HUDEP-2 (cell line): ENCODE measurements at regions not wholly inside any gene's neighbourhood (a gene's known extent, or its start where the extent isn't known, plus 50 kb on each side); places are given as distances from the start of the nearest gene placed in this dataset.
"Not testable (repeated sequence)": the region's sequence is repeated elsewhere in the genome, so short reads cannot be mapped to it uniquely, and the experiment has no call there.

Source experiments
- DNase-seq, 76 experiments: peaks; one replicate each; lab custom pipeline; 2025; ENCODE audit not compliant: unreplicated experiment in 76 of 76; lab: John Stamatoyannopoulos, UW

DNA sequence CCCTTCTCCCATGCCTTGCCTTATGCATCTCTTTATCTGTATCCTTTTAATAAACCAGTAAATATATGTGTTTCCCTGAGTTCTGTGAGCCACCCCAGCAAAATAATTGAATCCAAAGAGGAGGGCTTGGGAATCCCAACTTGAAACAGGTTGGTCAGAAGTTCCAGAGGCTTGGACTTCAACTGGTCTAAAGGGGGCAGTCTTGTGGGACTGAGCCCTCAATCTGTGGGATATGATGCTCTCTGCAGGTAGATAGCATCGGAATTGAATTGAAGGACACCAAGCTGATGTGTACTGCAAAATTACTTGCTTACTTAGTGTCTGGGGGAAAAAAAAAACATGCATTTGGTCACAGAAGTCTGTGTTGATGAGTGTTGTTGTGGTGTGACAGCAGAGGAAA is 1033.5 kb upstream of the TMEFF2 start:
- no peak for DNase-seq

DNA sequence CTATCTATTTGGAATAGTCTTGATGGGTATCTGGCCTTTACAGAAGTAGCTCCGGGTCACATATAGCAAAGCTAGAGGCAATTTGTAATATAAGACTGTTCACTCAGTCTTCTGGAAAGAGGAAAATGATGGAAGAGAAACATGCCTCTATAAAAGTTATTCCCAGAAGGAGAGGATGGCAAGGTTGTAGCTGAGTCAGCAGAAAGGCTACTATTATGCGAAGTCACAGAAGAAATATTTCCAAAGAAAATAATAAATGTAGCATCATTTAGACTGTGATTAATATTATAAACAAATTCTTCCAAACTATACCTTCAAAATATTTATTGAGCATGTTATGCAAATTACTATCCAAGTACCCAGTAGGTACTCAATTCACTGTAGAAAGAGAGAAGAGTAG is 1027.7 kb upstream of the TMEFF2 start:
- no peak for DNase-seq

DNA sequence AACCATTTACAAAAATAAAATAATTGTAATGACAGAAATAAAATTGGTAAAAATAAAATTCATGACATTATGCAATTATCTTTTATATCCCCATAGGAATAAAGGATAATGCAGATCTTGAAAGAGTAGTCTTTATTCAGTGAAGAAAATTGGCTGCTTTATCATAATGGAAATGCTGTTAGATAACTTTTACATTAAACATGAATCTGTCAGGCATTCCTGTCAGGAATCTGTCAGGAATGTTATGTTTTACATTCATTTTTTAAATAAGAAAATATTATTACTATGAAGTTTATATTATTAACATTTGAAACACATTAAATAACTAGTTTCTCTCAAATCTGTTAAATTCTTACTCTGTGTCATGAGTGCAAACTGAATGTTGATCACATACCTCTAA is 1024.7 kb upstream of the TMEFF2 start:
- no peak for DNase-seq

DNA sequence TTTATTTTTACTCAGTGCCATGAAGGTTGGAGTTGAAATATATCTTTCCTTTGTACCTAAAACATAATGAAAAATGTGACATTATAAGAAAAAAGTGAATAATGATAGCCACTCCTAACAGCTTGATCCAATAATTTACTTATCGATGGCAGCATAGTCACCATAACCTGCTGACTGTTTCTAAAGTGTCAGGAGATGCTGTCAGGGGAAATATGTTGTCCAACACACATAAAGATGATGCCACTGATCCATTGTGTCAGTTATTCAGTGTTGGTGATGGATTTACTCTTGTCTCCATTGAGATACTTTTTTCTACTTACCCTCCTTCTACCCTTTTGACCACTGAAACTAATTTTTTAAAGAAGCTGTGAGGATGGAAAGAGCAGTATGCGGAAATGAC is 1006.9 kb upstream of the TMEFF2 start:
- no peak for DNase-seq

DNA sequence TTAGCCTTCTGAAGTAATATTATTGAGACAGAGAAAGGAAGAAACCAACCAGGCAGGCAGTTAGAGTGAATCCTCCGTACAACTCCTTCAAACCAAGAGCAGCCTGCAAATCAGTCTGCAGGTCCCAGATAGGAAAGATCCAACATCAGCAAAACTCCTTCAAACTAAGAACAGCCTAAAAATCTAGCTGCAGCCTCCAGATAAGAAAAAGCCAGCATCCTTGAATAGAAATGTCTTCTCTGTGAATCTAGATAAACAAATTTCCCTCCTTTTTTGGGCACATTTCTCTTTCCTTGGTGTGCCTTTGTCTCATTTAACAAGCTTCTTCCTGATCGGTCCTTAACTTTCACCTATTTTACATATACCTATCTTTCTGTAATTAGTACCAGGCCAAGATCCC is 1004.6 kb upstream of the TMEFF2 start:
- DNase-seq = peak in 32 of 76 experiments; percentile 0 to 96 (median 58)

DNA sequence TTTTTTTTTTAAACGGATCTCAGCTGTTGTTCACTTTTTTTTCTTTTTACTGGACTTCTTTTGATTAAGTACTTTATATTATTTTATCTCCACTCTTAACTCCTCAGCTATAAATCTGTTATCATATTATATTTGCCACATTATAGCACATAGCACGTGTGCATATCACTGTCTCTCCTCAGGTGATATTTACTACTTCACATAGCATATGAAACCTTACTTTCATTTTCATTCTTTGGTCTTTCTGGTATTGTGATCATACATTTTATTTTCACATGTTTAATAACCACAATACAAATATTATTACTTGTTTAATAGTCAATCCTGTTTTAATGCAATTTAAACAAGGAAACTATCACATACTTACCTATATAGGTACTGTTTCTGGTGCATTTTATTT is 993.1 kb upstream of the TMEFF2 start:
- no peak for DNase-seq

DNA sequence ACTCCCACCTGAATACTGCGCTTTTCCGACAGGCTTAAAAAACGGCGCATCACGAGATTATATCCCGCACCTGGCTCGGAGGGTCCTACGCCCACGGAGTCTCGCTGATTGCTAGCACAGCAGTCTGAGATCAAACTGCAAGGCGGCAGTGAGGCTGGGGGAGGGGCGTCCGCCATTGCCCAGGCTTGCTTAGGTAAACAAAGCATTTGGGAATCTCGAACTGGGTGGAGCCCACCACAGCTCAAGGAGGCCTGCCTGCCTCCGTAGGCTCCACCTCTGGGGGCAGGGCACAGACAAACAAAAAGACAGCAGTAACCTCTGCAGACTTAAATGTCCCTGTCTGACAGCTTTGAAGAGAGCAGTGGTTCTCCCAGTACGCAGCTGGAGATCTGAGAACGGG is 976.2 kb upstream of the TMEFF2 start:
- DNase-seq = not testable (repeated sequence)

DNA sequence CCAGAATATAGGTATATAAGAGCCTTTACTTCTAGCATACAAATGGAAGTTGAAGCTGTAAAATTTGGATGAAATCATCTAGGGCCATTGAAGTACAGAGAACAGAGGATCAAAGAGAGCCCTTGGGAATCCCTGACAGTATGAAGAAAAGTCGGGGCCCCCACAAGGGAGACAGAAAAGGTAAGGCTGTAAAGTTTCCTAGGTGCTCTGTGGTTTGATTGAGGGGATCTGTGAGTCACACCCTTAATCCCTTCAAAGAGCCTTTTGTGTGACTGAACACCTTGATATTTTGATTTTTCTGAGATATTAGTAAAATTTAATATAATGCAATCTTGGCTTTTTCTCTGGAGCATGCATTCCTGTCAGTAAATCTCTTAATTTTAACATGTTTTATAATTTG is 961.7 kb upstream of the TMEFF2 start:
- DNase-seq = no peak

DNA sequence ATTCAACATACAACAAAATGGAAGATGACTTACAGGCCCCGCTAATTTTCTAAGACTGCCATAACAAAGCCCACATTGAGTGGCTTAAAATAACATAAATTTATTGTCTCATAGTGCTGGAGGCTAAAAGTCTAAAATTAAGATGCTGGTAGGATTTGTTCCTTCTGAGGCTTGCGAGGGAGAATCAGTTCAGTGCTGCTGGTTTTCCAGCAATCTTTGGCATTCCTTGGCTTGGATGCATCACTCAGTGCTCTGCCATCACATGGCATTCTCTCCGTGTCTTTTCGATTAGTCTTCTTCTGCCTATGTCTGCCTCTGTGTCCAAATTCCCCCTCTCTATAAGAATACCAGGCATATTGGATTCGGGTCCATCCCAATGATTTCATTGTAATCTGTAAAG is 959.3 kb upstream of the TMEFF2 start:
- no peak for DNase-seq

DNA sequence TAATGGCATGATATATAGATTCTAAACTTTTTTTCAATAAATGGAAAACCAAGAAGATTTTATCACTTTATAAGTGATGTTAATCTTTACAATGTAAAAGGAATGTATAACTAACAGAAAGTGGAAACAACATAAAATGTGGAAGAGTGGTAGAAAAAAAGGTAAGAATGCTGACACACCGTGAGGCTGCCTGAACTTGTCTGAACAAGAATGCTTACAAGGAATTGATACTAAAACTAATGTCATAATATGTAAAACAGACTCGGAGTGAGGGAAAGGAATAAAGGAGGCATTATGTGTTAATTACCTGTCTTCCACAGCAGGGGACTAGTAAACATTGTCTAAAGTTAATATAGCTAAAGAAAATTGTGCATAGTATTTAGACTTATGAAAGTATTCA is 958.8 kb upstream of the TMEFF2 start:
- no peak for DNase-seq

DNA sequence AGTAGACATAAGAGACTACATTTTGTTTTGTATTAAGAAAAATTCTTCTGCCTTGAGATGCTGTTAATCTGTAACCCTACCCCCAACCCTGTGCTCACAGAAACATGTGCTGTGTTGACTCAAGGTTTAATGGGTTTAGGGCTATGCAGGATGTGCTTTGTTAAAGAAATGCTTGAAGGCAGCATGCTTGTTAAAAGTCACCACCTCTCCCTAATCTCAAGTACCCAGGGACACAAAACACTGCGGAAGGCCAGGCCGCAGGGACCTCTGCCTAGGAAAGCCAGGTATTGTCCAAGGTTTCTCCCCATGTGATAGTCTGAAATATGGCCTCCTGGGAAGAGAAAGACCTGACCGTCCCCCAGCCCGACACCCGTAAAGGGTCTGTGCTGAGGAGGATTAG is 947.7 kb upstream of the TMEFF2 start:
- DNase-seq = not testable (repeated sequence)

DNA sequence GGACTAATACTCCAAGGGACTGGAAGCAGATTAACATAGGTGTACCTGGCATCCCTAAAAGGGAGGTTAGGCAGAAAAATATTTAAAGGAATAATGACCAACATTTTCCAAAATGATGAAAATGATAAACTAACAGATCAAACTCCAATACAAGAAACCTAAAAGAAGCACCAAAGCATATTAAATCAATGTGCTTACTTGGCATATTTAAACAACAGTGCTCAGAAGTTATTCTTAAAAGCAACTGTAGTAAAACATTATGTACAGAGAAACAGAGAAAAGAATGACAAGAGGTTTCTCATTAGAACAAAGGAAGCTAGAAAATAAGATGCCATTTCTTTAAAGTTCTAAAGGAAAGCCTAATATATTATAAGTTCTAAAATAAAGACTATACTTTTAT is 947.3 kb upstream of the TMEFF2 start:
- DNase-seq = no peak

DNA sequence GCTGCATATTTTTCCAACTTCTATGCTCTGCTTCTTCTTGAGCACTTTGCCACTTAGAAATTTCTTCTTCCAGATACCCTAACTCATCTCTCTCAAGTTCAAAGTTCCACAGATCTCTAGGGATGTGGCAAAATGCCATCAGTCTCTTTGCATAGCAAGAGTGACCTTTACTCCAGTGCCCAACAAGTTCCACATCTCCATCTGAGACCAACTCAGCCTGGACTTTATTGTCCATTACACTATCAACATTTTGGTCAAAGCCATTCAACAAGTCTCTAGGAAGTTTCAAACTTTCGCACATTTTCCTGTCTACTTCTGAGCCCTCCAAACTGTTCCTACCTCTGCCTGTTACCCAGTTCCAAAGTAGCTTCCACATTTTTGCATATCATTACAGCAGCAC is 946.2 kb upstream of the TMEFF2 start:
- not testable (repeated sequence) for DNase-seq

DNA sequence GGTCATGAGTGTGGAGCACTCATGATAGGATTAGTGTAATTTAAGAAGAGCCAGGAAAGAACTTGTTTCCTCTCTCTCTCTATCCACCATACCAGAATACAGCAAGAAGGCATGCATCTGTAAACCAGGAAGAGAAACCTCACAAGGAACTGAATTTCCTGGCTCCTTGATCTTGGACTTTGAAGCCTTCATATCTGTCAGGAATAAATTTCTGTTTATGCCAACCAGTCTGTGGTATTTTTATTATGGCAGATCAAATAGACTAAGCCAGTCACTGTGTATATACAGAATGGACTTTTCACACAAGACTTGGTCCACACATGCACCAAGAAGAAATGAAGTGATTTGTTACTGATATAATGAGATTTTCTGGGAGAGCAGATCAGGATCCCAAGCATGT is 930.1 kb upstream of the TMEFF2 start:
- DNase-seq = no peak

DNA sequence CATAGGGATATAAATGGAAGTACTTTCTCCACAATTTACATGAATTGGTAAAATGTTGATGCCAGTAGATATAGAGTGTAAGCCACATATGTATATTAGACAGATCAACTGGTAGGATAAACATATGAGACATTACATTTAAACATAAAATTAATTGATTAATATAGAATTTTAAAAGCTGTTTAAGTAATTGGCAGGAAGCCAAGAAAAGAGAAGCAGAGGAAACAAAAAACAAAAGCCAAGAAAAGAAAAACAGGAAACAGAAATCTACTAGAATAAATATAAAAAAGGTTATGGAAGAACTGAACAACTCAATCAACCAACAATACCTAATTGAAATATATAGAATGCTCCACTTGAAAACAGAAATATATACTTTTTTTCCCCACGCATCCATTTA is 920.1 kb upstream of the TMEFF2 start:
- DNase-seq = no peak

DNA sequence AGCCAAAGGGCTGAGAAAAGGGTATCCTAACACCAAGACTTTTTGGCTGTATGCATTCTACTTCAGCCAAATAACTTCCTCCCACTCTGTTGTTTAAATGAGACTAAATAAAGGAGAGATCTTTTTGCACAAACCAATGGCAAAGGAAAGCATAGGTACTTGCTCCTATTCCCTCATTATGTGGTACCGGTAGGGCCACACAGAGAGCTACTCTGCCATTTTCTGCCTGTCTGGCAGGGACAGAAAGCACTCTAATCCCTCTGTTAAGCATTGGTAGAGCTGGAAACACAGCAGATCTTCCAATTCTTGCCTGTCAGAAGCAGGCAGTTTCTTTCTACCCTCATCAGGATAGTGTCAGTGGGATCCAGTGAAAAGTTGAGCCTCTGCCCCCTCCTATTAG is 918.3 kb upstream of the TMEFF2 start:
- DNase-seq = no peak

DNA sequence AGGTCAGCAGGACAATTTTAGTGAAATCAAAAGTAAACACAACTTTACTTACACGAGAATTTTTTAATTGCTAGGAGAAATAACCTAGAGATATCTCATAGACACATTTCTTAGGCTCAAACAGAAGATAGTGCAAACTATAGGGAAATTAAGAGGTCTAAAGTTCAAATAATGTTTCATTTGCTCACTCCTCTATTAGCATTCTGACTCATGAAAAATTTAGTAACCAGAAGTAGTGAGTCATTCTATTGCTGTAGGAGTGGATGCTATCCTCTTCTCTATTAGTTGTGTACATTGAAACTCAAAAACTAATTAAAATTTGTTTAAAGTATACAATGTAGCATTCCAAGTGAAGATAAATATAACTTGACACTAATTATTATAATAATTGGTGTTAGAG is 908.3 kb upstream of the TMEFF2 start:
- DNase-seq = no peak

DNA sequence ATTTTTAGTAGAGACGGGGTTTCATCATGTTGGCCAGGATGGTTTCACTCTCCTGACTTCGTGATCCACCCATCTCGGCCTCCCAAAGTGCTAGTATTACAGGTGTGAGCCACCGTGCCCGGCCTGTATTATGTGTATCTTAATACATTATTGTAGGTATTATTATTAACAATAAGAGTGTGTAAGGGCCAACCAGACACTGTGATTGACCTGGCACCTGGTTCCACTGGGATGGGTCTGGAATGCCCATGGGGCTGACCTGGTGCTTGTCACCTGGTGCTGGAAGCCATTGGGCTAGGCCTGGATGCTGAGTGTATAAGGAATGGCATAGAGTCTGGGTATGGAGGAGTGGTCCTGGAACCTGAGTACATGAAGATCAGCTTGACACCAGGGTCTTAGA is 906.9 kb upstream of the TMEFF2 start:
- DNase-seq = no peak

DNA sequence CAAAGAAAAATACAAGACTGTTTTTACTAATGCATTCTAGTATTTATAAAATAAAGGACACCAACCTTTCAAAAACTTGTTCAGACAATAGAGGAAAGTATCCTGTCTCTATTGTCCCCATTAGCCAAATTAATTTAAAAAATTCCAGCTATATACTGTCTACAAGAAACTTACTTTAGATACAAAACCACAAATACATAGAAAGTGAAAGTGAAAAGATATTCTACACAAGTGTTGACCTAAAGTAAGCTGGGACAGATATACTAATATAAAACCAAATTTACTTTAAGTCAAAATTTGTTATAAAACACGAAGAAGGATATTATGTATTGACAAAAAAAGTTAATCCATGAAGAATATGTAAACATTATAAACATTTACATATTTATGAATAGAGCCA is 893.3 kb upstream of the TMEFF2 start:
- peak in 1 of 76 experiments; percentile 59 for DNase-seq

DNA sequence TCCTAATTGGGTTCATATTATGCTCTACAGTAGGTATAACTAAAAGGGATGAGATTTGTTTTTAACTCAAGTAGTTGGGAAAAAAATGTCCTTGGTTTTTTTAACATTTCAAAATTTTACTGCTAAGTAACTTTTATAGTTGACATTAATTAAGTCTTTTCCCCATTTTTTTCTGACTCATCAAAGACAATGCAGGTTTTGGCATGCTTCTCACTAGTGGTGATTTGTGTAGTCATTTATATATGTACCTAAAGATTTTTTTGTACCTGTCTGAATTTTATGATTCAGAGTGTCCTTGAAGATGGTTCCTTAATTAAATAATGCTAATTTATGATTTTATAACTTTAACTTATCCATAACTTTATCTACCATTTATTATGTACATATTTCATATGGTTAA is 882.3 kb upstream of the TMEFF2 start:
- DNase-seq = no peak

DNA sequence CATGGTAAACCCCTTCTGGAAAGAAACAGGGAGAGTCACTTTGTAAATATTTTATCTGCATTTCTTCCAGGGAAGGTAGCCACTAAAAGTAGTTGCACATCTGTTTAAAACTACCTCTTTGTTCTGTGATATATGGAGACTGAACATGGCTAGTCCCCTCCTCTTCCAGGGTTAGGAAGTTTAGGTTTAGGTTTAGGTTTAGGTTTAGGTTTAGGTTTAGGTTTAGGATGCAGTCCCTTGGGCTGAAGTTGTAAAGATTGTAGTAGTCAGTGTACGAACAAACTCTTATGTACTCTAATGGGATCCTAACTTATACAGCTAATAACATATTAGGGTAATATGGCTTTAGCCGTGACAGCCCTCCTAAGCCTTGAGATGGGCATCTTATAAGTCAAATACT is 880.2 kb upstream of the TMEFF2 start:
- no peak for DNase-seq

DNA sequence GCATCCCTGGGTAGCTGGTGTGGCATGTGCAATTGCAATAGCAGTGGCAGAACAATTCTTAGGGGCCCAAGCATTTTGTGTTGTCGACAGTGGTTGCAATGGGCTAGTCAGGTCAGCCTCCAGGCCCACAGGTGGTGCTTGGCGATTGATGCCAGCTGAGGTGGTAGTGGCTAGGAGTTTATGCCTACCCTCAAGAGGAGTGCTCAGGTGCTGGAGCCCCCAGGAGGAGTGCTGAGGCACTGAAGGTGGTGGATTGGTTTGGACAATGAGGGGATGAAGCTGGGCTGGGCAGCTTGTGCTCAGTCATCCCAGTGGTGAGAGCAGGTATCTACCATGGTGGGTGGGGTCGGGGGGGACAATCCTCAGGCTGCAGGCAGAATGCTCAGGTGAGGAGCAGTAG is 877.9 kb upstream of the TMEFF2 start:
- no peak for DNase-seq

DNA sequence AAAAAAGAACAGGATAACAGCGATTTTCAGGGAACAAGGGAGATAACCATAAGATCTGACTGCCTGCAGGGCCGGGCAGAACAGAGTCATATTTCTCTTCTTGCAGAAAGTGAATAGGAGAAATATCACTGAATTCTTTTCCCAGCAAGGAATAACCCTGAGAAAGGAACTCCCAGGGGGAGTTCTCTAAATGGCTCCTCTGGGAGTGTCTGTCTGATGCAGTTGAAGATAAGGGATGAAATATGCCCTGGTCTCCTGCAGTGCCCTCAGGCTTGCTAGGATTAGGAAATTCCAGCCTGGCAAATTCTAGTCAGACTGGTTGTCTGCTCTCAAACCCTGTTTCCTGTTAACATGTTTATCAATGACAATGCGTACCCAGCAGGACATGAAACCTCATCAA is 830.8 kb upstream of the TMEFF2 start:
- DNase-seq = not testable (repeated sequence)

DNA sequence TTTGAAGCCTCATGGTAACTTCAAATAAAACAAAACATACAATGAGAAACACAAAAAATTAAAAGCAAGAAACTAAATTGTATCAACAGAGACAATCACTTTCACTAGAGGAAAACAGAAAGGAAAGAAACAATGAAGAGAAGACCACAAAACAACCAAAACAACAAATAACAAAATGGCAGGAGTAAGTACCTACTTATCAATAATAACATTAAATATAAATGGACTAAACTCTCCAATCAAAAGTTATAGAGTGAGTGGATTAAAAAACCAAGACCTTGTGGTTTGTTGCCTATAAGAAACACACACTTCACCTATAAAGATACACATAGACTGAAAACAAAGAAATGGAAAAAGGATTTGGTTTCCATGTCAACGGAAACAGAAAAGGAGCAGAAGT is 830.1 kb upstream of the TMEFF2 start:
- DNase-seq = no peak
